C4-2B (cell line): ENCODE measurements at regions not wholly inside any gene's neighbourhood (a gene's known extent, or its start where the extent isn't known, plus 50 kb on each side); places are given as distances from the start of the nearest gene placed in this dataset.

Experiments used
- ZFX ChIP-seq: fragments of 450-650 bp; IDR thresholded peaks from 2 replicates; pipeline ENCODE4 v1.6.1; 2017
- TF ChIP-seq, protein P1 (sequence below): fragments of 450-650 bp; conservative IDR thresholded peaks from 2 replicates; pipeline ENCODE4 v1.5.1; 2017; ENCODE audit warnings: mild to moderate bottlenecking

- TF ChIP-seq, protein P1, sequence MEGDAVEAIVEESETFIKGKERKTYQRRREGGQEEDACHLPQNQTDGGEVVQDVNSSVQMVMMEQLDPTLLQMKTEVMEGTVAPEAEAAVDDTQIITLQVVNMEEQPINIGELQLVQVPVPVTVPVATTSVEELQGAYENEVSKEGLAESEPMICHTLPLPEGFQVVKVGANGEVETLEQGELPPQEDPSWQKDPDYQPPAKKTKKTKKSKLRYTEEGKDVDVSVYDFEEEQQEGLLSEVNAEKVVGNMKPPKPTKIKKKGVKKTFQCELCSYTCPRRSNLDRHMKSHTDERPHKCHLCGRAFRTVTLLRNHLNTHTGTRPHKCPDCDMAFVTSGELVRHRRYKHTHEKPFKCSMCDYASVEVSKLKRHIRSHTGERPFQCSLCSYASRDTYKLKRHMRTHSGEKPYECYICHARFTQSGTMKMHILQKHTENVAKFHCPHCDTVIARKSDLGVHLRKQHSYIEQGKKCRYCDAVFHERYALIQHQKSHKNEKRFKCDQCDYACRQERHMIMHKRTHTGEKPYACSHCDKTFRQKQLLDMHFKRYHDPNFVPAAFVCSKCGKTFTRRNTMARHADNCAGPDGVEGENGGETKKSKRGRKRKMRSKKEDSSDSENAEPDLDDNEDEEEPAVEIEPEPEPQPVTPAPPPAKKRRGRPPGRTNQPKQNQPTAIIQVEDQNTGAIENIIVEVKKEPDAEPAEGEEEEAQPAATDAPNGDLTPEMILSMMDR, result no peak
- no peak for TF ChIP-seq ZFX
These were observed 100.1 kb upstream of the PRSS3 start for GRCh38 chr9:33695299-33695698.
